WTC11 (cell line): ENCODE measurements at regions not wholly inside any gene's neighbourhood (a gene's known extent, or its start where the extent isn't known, plus 50 kb on each side); places are given as distances from the start of the nearest gene placed in this dataset.

Experiments
- ATAC-seq: fragments of 200-7000 bp; cut with Tn5 transposase; 2 replicates; pipeline ENCODE4 v1.10.0; 2021; ENCODE audit warnings: mild to moderate bottlenecking, moderate library complexity
- CTCF ChIA-PET: fragments of 300-600 bp; sonication (Branson Sonifier 250); formaldehyde crosslinking; loops from one replicate; lab custom pipeline; 2021; ENCODE audit warnings: antibody characterized with exemption; lab: Charles Lee
- POLR2A ChIA-PET: fragments of 350-600 bp; sonication (Branson Sonifier 250); formaldehyde crosslinking; loops from one replicate; lab custom pipeline; 2021; ENCODE audit warnings: antibody characterized with exemption; lab: Charles Lee
- DNase-seq: peaks from one replicate; pipeline ENCODE4 v3.0.0; 2021; ENCODE audit warnings: low spot score
- H3K27ac Mint-ChIP-seq: 2 replicates; pipeline ENCODE4 v1.8.0; 2021; ENCODE audit warnings: mixed read lengths
- H3K27me3 Mint-ChIP-seq: 2 replicates; pipeline ENCODE4 v1.8.0; 2021; ENCODE audit warnings: low read depth, mild to moderate bottlenecking, moderate library complexity, mixed read lengths
- H3K36me3 Mint-ChIP-seq: 2 replicates; pipeline ENCODE4 v1.8.0; 2021; ENCODE audit warnings: mixed read lengths
- H3K4me1 Mint-ChIP-seq: 2 replicates; pipeline ENCODE4 v1.8.0; 2022; ENCODE audit warnings: mixed read lengths
- H3K4me3 Mint-ChIP-seq: 2 replicates; pipeline ENCODE4 v1.8.0; 2021; ENCODE audit warnings: mild to moderate bottlenecking, moderate library complexity, mixed read lengths
- H3K9me3 Mint-ChIP-seq: 2 replicates; pipeline ENCODE4 v1.8.0; 2021; ENCODE audit warnings: mixed read lengths
- ATF3 ChIP-seq: sonication (generic); formaldehyde crosslinking; conservative IDR thresholded peaks from 2 replicates; pipeline ENCODE4 v1.8.1; 2022; ENCODE audit warnings: mild to moderate bottlenecking, missing genetic modification reagents
- CREB1 ChIP-seq: sonication (generic); formaldehyde crosslinking; IDR thresholded peaks from 2 replicates; pipeline ENCODE4 v1.8.0; 2023; ENCODE audit warnings: mild to moderate bottlenecking, missing genetic modification reagents
- E2F5 ChIP-seq: sonication (generic); formaldehyde crosslinking; IDR thresholded peaks from 2 replicates; pipeline ENCODE4 v1.8.1; 2022; ENCODE audit warnings: mild to moderate bottlenecking, moderate library complexity, missing genetic modification reagents
- ESRRA ChIP-seq: sonication (generic); formaldehyde crosslinking; IDR thresholded peaks from 2 replicates; pipeline ENCODE4 v1.8.1; 2022; ENCODE audit warnings: mild to moderate bottlenecking, missing genetic modification reagents, borderline replicate concordance
- FOXK1 ChIP-seq: sonication (generic); formaldehyde crosslinking; IDR thresholded peaks from 2 replicates; pipeline ENCODE4 v1.8.0; 2022; ENCODE audit warnings: mild to moderate bottlenecking, moderate library complexity, missing genetic modification reagents
- FOXP4 ChIP-seq: sonication (generic); formaldehyde crosslinking; IDR thresholded peaks from 2 replicates; pipeline ENCODE4 v1.8.0; 2022; ENCODE audit warnings: mild to moderate bottlenecking, missing genetic modification reagents
- MYBL2 ChIP-seq: sonication (generic); formaldehyde crosslinking; IDR thresholded peaks from 2 replicates; pipeline ENCODE4 v1.8.1; 2023; ENCODE audit warnings: mild to moderate bottlenecking, moderate library complexity, missing genetic modification reagents
- NFE2L1 ChIP-seq: sonication (generic); formaldehyde crosslinking; IDR thresholded peaks from 2 replicates; pipeline ENCODE4 v1.8.1; 2023; ENCODE audit warnings: missing genetic modification reagents
- NR1H2 ChIP-seq: sonication (generic); formaldehyde crosslinking; IDR thresholded peaks from 2 replicates; pipeline ENCODE4 v1.9.0; 2021; ENCODE audit warnings: mild to moderate bottlenecking, moderate library complexity, missing genetic modification reagents
- NR2C2 ChIP-seq: sonication (generic); formaldehyde crosslinking; IDR thresholded peaks from 2 replicates; pipeline ENCODE4 v1.8.0; 2022; ENCODE audit warnings: mild to moderate bottlenecking, missing genetic modification reagents
- TEAD1 ChIP-seq: sonication (generic); formaldehyde crosslinking; IDR thresholded peaks from 2 replicates; pipeline ENCODE4 v1.8.0; 2022; ENCODE audit warnings: mild to moderate bottlenecking, missing genetic modification reagents
- TP53 ChIP-seq: sonication (generic); formaldehyde crosslinking; IDR thresholded peaks from 2 replicates; pipeline ENCODE4 v1.8.1; 2023; ENCODE audit warnings: mild to moderate bottlenecking, missing genetic modification reagents
- ZNF425 ChIP-seq: fragments of 250-450 bp; sonication (Bioruptor Pico); conservative IDR thresholded peaks from 2 replicates; pipeline ENCODE4 v1.9.0; 2021; ENCODE audit warnings: mild to moderate bottlenecking
- ZNF512 ChIP-seq: sonication (generic); formaldehyde crosslinking; IDR thresholded peaks from 2 replicates; pipeline ENCODE4 v1.8.1; 2022; ENCODE audit warnings: missing genetic modification reagents, borderline replicate concordance

GRCh38 chr2:52542297-52542696 lies 1225.3 kb upstream of the CHAC2 start:
- CTCF ChIA-PET = no interaction called here
- Mint-ChIP-seq H3K9me3 (no peaks in the 10 kb centered on the region), H3K27ac (no peak overlapping the region), H3K4me3 (no peak overlapping the region), H3K4me1 (peaks cover 3% of the 10 kb centered on the region; the same call in 1 of the 2 replicates), H3K36me3 (no peaks in the 10 kb centered on the region)
- DNase-seq = no peak
- no peak for TF ChIP-seq FOXP4 (CRISPR knock-in tag)
- no peak for TF ChIP-seq ZNF425 (CRISPR knock-in tag)
- no peak for TF ChIP-seq ZNF512 (CRISPR knock-in tag)
- no peak for TF ChIP-seq TP53
- no peak for TF ChIP-seq ESRRA (CRISPR knock-in tag)
- TF ChIP-seq NFE2L1 (CRISPR knock-in tag) = no peak
- no peak for TF ChIP-seq CREB1 (CRISPR knock-in tag)
- no peak for TF ChIP-seq MYBL2 (CRISPR knock-in tag)
- TF ChIP-seq, all 79 proteins: peak for 0
- no peaks in the 10 kb centered on the region for H3K27me3 Mint-ChIP-seq
- ATAC-seq = no peak
- POLR2A ChIA-PET = no interaction called here

- H3K27ac Mint-ChIP-seq = no peak overlapping the region
- no peaks in the 10 kb centered on the region for H3K36me3 Mint-ChIP-seq
- CTCF ChIA-PET = no interaction called here
- H3K9me3 Mint-ChIP-seq = no peaks in the 10 kb centered on the region
- TF ChIP-seq E2F5 (CRISPR knock-in tag) (no peak), NR1H2 (CRISPR knock-in tag) (no peak), NR2C2 (CRISPR knock-in tag) (no peak), FOXK1 (CRISPR knock-in tag) (no peak), ATF3 (CRISPR knock-in tag) (no peak), MYBL2 (CRISPR knock-in tag) (no peak)
- TF ChIP-seq, all 79 proteins: peak for 0
- Mint-ChIP-seq H3K27me3 (no peaks in the 10 kb centered on the region), H3K4me3 (no peak overlapping the region), H3K4me1 (peaks cover 3% of the 10 kb centered on the region; the same call in 1 of the 2 replicates)
- DNase-seq (no peak), ATAC-seq (no peak)
- POLR2A ChIA-PET = no interaction called here
These were observed 1228.3 kb upstream of the CHAC2 start for GRCh38 chr2:52539026-52539970.

GRCh38 chr2:52537588-52537987 lies 1230.0 kb upstream of the CHAC2 start:
- H3K36me3 Mint-ChIP-seq = no peaks in the 10 kb centered on the region
- ChIA-PET CTCF (no interaction called here), POLR2A (no interaction called here)
- ATAC-seq (no peak), DNase-seq (no peak)
- H3K27me3 Mint-ChIP-seq = no peaks in the 10 kb centered on the region
- H3K4me1 Mint-ChIP-seq = peaks cover 3% of the 10 kb centered on the region; the same call in 1 of the 2 replicates
- H3K27ac Mint-ChIP-seq = no peak overlapping the region
- TF ChIP-seq MYBL2 (CRISPR knock-in tag) (no peak), TEAD1 (CRISPR knock-in tag) (no peak)
- H3K4me3 Mint-ChIP-seq = no peak overlapping the region
- no peaks in the 10 kb centered on the region for H3K9me3 Mint-ChIP-seq
